Mucosa of gallbladder (tissue), 1 donor: ENCODE measurements at regions not wholly inside any gene's neighbourhood (a gene's known extent, or its start where the extent isn't known, plus 50 kb on each side); places are given as distances from the start of the nearest gene placed in this dataset.

ENCODE experiments used
- DNase-seq: peaks from one replicate; pipeline ENCODE4 v3.0.0-alpha.2; 2020; ENCODE audit warnings: low spot score
- donor health status: DM: no; HTN: no; CAD: no.

DNA sequence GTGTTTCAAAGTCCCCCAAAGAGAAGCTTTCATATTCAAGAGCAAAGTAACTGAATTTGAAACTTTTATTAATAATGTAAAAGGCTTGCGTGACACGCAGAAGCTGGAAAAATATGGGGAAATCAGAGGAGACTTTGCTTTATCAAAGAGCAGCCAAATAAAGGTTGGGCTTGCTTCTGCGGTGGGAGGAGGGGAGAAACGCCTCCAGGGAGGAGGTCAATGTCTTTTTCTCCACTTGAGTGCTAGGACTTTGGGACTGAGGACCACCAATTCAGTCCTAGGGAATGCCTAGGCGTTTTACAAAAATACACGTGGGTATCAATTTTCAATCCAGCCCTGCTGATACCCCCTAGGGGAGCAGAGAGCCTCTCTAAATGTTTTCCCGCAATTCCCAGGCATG lies 60.9 kb upstream of the FZD10 start:
- no peak for DNase-seq

DNA sequence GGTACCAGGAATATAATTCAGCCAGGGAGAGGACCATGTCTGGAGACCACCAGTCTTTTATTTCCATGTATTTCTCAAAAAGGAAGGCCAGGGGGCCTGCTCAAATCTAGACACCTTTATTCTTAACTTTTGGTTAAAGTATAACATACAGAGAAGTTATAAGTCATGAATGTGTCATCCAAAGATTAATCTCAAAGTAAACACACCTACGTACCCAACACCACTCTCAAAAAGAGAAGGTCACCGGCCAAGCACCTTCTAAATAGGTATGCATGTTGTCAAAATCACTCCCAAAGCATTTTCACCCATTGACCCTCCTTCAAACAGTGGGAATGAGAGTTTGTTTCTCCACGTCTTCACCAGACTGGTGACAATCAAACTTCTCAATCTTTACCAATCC lies 60.0 kb upstream of the FZD10 start:
- DNase-seq = no peak

DNA sequence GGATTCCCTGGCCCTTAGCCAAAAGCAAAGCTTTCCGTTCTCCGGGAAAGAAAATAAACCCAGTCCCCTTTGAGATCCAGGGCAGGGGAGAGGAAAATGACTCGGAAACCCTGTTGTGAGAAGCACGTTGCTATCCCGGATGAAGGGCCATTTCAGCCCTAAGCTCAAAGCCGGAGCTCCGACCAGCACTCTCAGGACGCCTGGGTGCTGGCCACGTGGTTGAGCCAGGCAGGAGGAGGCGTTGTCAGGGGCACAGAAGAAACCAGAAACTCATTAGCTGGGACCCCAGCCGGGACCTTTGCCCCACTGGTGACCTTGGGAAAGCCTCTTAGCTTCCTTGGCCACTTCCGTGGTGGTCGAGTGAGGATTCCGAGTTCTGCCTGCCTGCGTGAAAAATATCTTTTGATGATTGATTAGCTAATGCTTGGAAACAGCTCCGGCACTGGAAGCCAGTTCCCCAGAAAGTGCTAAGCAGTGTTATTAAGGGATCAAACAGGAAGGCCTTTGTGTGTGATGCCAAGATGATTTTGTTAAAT lies 57.6 kb upstream of the FZD10 start:
- no peak for DNase-seq

DNA sequence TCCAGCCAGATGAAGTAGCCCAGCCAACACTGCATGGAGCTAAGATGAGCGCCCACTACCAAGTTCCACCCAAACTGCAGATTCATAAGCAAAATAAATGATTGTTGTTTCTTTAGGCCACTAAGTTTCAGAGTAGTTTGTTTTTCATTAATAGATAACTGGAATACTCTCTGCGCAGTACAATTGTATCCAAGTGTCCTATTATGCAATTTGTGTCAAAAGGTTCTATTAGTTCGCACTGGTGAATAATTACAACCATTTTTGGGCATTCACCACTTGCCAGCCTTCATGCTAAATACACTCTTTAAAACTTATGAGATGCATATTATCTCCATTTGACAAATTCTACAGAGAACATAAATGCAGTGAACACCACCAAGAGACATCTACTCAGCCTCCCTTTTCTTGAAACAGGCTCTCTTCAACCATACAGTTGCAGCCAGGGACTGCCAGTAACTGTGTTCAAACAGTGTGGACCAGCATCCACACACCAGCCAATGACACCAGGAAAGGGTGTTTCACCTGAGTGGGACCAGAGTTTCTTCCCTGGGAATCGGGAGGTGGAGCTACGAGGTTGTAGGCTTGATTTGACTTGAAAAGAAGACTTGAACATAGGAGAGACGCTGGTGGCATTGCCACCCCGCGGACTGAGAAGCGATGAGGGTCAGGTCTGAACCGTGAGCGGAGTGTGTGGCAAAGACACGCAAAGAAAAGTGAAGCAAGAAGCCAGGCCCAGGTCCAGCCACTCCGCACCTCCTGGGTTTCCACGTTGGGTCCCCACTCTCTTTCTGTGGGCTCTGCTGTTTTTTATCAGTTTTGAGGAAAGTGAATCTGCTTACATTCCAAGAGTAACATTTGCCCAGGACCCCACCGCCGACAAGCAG lies 53.0 kb upstream of the FZD10 start:
- DNase-seq = no peak

DNA sequence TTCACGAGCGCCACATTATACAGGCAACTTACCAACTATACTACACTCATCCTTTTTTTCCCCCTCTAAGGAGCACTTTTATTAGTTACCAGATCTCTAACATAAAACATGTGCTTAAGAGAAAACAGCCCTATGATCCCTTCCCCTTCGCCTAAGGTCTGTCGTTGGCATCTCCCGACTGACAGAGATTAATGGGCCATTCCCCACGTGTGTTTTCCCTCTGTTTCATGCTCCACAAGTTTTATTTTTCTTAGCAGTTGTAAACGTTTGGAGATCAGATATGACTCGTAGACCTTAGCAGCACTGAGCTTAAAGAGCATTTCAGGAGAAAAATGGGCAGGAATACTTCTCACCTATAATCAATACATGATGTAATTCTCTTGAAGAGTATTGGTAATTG lies 51.4 kb upstream of the FZD10 start:
- no peak for DNase-seq

DNA sequence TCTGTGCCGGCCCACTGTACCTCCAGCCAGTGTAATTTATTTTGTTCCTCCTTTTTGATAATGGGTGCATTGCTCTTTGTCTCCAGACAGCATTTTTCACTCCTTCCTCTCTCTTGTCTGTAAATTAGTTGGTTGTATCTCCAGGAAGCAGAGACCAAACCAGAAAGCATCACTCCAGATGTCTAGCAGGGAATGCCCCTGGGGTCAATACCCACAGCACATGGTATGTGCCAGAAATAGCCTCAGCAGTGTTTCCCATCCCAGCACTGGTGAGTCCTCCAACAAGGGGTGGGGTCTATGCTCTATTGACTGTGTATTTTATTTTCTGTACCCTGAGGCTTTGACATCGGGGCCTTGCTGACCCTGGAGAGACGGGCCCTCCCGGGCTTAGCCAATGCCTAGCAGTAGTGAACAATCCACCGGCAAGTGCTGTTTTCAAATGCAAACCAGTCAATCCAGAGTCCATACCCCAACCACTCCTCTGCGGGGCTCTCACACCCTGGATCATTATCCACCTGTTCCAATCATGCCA lies 50.2 kb upstream of the FZD10 start:
- DNase-seq = no peak
